Right ventricle myocardium inferior (tissue), 1 donor: ENCODE measurements at regions not wholly inside any gene's neighbourhood (a gene's known extent, or its start where the extent isn't known, plus 50 kb on each side); places are given as distances from the start of the nearest gene placed in this dataset.
A peak's percentile ranks its signal among the peaks of the same experiment; 100 is the strongest.

Experiments
- ATAC-seq: fragments of 200-7000 bp; cut with Tn5 transposase; one replicate; pipeline ENCODE4 v1.9.1; 2020; ENCODE audit warnings: mild to moderate bottlenecking, moderate library complexity
- DNase-seq: peaks from one replicate; pipeline ENCODE4 v3.0.0; 2021; ENCODE audit errors: missing footprints
- intact Hi-C: fragments of 100-400 bp; cut with DNase I; formaldehyde crosslinking; loops from one replicate; pipeline ENCODE4 v1.11.0; 2022
- donor health status: DM: no; HTN: yes; CAD: no; lungs with severe emphysema.

- DNase-seq (no peak), ATAC-seq (no peak)
- intact Hi-C loops, result no loop called here
These were observed 121.7 kb upstream of the ZNF366 start for GRCh38 chr5:72628771-72629371.

- intact Hi-C loops, result no loop called here
- ATAC-seq, result no peak
- no peak for DNase-seq
These were observed 118.1 kb upstream of the ZNF366 start for GRCh38 chr5:72625332-72625731.

GRCh38 chr5:72624641-72625236, 117.5 kb upstream of the ZNF366 start:
- intact Hi-C loops, result no loop called here
- DNase-seq (peak; percentile 43), ATAC-seq (no peak)

- no peak for DNase-seq
- intact Hi-C loops, result no loop called here
- no peak for ATAC-seq
These were observed 116.7 kb upstream of the ZNF366 start for GRCh38 chr5:72623936-72624335.

- intact Hi-C loops, result no loop called here
- ATAC-seq, result no peak
- DNase-seq, result no peak
These were observed 116.1 kb upstream of the ZNF366 start for GRCh38 chr5:72623323-72623722.

GRCh38 chr5:72622170-72622760, 115.1 kb upstream of the ZNF366 start:
- DNase-seq, result no peak
- intact Hi-C loops, result no loop called here
- ATAC-seq, result no peak

- ATAC-seq, result no peak
- intact Hi-C loops, result no loop called here
These were observed 114.4 kb upstream of the ZNF366 start for GRCh38 chr5:72621576-72621975.

GRCh38 chr5:72619677-72620076, 112.5 kb upstream of the ZNF366 start:
- intact Hi-C loops, result no loop called here
- no peak for ATAC-seq
- DNase-seq, result no peak

More at GRCh38 chr5:72621576-72621975, 114.4 kb upstream of the ZNF366 start:
- no peak for DNase-seq

GRCh38 chr5:72619251-72619650, 112.0 kb upstream of the ZNF366 start:
- DNase-seq (no peak), ATAC-seq (no peak)
- intact Hi-C loops, result no loop called here

GRCh38 chr5:72618708-72619107, 111.5 kb upstream of the ZNF366 start:
- ATAC-seq, result peak; percentile 31
- intact Hi-C loops, result no loop called here

GRCh38 chr5:72615061-72615460, 107.9 kb upstream of the ZNF366 start:
- ATAC-seq (no peak), DNase-seq (no peak)
- intact Hi-C loops, result no loop called here

More at GRCh38 chr5:72618708-72619107, 111.5 kb upstream of the ZNF366 start:
- DNase-seq, result no peak

- intact Hi-C loops, result loop anchor here (5.0 kb wide), 1 partner anchor 204 kb away; the partner anchor contains the start of gene TNPO1
- ATAC-seq (no peak), DNase-seq (no peak)
These were observed 106.3 kb upstream of the ZNF366 start for GRCh38 chr5:72613515-72613914.

GRCh38 chr5:72612810-72613209, 105.6 kb upstream of the ZNF366 start:
- ATAC-seq (no peak), DNase-seq (no peak)
- intact Hi-C loops, result loop anchor here (5.0 kb wide), 1 partner anchor 204 kb away; the partner anchor contains the start of gene TNPO1

GRCh38 chr5:72611118-72611730, 104.0 kb upstream of the ZNF366 start:
- intact Hi-C loops, result loop anchor here (5.0 kb wide), 1 partner anchor 206 kb away; the partner anchor contains the start of gene TNPO1
- peak; percentile 96 for ATAC-seq
- DNase-seq, result peak; percentile 81

- DNase-seq (no peak), ATAC-seq (no peak)
- intact Hi-C loops, result no loop called here
These were observed 101.7 kb upstream of the ZNF366 start for GRCh38 chr5:72608926-72609325.

GRCh38 chr5:72608297-72608696, 101.1 kb upstream of the ZNF366 start:
- DNase-seq, result no peak
- ATAC-seq, result no peak
- intact Hi-C loops, result no loop called here

GRCh38 chr5:72607381-72607780, 100.2 kb upstream of the ZNF366 start:
- DNase-seq, result no peak

GRCh38 chr5:72606525-72606924, 99.3 kb upstream of the ZNF366 start:
- DNase-seq, result no peak
- ATAC-seq, result no peak
- intact Hi-C loops, result no loop called here

More at GRCh38 chr5:72607381-72607780, 100.2 kb upstream of the ZNF366 start:
- intact Hi-C loops, result no loop called here
- no peak for ATAC-seq

- ATAC-seq, result peak; percentile 46
- intact Hi-C loops, result no loop called here
- no peak for DNase-seq
These were observed 98.4 kb upstream of the ZNF366 start for GRCh38 chr5:72605632-72606031.

GRCh38 chr5:72604798-72605154, 97.6 kb upstream of the ZNF366 start:
- intact Hi-C loops, result no loop called here
- no peak for ATAC-seq
- DNase-seq, result no peak
